Aorta (tissue), 5 donors: ENCODE measurements at regions not wholly inside any gene's neighbourhood (a gene's known extent, or its start where the extent isn't known, plus 50 kb on each side); places are given as distances from the start of the nearest gene placed in this dataset.
A peak's percentile ranks its signal among the peaks of the same experiment; 100 is the strongest.

Experiments used
- ATAC-seq: fragments of 200-7000 bp; cut with Tn5 transposase; one replicate; pipeline ENCODE4 v1.9.1; 2022; ENCODE audit warnings: moderate library complexity; ENCODE audit not compliant: low FRiP score
- DNase-seq, 2 donors: peaks; one replicate each; pipeline ENCODE4 v3.0.0-alpha.2; 2020
- H3K27ac ChIP-seq, 2 donors: one replicate each; pipeline ENCODE4 v1.5.1; 2013; ENCODE audit warnings: low read length in 2 of 2, mild to moderate bottlenecking in 2 of 2, moderate library complexity in 2 of 2, control low read depth in 1 of 2, inconsistent platforms in 1 of 2, low read depth in 1 of 2
- H3K27me3 ChIP-seq, 2 donors: one replicate each; pipeline ENCODE4 v1.6.1; 2013; ENCODE audit warnings: control low read depth in 1 of 2, low read length in 1 of 2, mild to moderate bottlenecking in 1 of 2, moderate library complexity in 1 of 2; ENCODE audit not compliant: insufficient read depth in 2 of 2, control insufficient read depth in 1 of 2
- H3K36me3 ChIP-seq, 2 donors: one replicate each; pipeline ENCODE4 v1.6.1; 2013; ENCODE audit warnings: control low read depth in 1 of 2, low read length in 1 of 2, mild to moderate bottlenecking in 1 of 2; ENCODE audit not compliant: insufficient read depth in 2 of 2, control insufficient read depth in 1 of 2
- H3K4me1 ChIP-seq, 2 donors: one replicate each; pipeline ENCODE4 v1.6.1; 2013; ENCODE audit warnings: low read length in 2 of 2, control low read depth in 1 of 2, mild to moderate bottlenecking in 1 of 2, moderate library complexity in 1 of 2; ENCODE audit not compliant: insufficient read depth in 2 of 2, control insufficient read depth in 1 of 2
- H3K4me3 ChIP-seq, 2 donors: one replicate each; pipeline ENCODE4 v1.5.1; 2013; ENCODE audit warnings: low read length in 2 of 2, control low read depth in 1 of 2, mild to moderate bottlenecking in 1 of 2
- H3K9me3 ChIP-seq: one replicate; pipeline ENCODE4 v1.6.1; 2013; ENCODE audit warnings: mild to moderate bottlenecking, low read length; ENCODE audit not compliant: control insufficient read depth
- WGBS, 2 donors: extraction: QIAGEN DNeasy Blood & Tissue Kit; methylation state at CpG; one replicate each; pipeline ENCODE4 v1.1.7; 2013; 5-methylcytosine and 5-hydroxymethylcytosine counted together
- intact Hi-C, 2 donors: fragments of 100-400 bp; cut with DNase I; formaldehyde crosslinking; loops; one replicate each; pipeline versions ENCODE4 v1.14.2 to v1.15.0; 2022
- donor health status: healthy with polysubstance abuse.
- donor health status: Bipolar disorder and iron deficiency.
- donor health status: DM: no; HTN: no; CAD: no.
- donor health status: DM: no; HTN: no; CAD: no.
- donor health status: DM: yes; HTN: yes; CAD: no.

DNA sequence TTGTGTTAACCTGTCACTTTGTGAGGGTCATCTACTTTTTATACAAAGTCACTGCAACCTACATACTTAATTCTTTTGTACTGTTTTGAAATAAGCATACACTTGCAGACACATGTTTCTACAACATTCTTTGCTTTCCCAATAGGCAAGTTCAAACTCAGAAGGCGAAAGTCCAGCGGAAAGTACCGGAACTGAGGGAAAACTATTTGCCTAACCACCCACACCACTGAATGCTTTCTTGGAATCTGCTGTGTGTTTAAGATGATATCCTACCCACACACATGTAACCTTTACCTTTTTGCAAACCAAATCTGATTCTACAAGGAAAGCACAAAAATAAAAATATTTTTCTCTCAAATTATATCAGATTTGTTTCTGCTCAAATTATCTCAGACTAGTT, 139.4 kb upstream of the AGR3 start:
- H3K9me3 ChIP-seq: no peaks in the 10 kb centered on the region
- WGBS, 2 donors: 33 to 57% methylated on average over 3 of the region's 3 CpGs
- H3K27ac ChIP-seq: no peak overlapping the region
- H3K4me1 ChIP-seq: no peaks in the 10 kb centered on the region
- no peak overlapping the region for H3K4me3 ChIP-seq
- DNase-seq (no peak), ATAC-seq (no peak)
- intact Hi-C loops: no loop called here
- H3K36me3 ChIP-seq: no peaks in the 10 kb centered on the region
- no peaks in the 10 kb centered on the region for H3K27me3 ChIP-seq

DNA sequence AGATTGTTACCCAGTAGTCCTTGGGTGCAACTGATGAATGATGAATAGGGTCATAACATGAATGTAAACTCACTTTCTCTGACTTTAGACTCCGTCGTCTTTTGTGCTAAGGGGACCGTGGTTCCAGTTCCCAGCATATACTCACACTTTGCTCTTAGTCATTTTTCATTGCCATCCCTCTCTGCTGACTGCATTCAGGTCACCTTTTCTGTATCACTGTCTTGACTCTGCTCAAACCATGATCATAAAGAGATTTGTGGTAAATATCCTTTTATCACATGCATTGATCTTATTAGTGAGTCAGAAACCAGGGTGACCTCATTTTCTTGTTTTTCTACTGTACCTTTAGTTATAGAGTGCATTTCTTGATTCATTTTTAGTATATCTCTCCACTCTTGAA, 141.1 kb upstream of the AGR3 start:
- H3K27ac ChIP-seq: no peak overlapping the region
- no peaks in the 10 kb centered on the region for H3K27me3 ChIP-seq
- H3K4me3 ChIP-seq: no peak overlapping the region
- DNase-seq (no peak), ATAC-seq (no peak)
- H3K4me1 ChIP-seq: no peaks in the 10 kb centered on the region
- no peaks in the 10 kb centered on the region for H3K36me3 ChIP-seq
- intact Hi-C loops: no loop called here
- no peaks in the 10 kb centered on the region for H3K9me3 ChIP-seq
- WGBS, 2 donors: 82 to 91% methylated on average over 3 of the region's 3 CpGs

DNA sequence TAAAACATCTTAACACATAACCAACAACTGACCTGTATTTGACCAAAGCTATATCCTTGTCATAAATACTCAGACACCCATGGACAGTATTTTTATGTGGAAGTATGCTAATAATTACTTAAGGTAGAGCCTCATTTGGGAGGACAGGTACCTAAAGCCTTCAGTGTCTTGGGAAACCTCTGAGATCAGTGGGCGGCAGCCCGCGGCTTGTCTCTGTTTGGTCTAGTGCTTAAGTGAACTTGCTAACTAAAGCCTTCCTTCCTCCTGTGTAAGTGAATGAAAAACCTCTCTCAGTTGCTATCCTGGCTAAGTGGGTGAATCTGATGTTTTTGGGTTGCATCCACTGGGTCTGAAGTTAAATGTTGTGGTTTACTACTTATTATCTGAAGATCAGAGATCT, 144.5 kb upstream of the AGR3 start:
- no peak overlapping the region for H3K27ac ChIP-seq
- no peak overlapping the region for H3K4me3 ChIP-seq
- H3K4me1 ChIP-seq: no peaks in the 10 kb centered on the region
- peaks cover 1% of the 10 kb centered on the region for H3K9me3 ChIP-seq
- WGBS, 2 donors: 91 to 94% methylated on average over 3 of the region's 3 CpGs
- DNase-seq (no peak), ATAC-seq (no peak)
- no peaks in the 10 kb centered on the region for H3K36me3 ChIP-seq
- intact Hi-C loops: no loop called here
- no peaks in the 10 kb centered on the region for H3K27me3 ChIP-seq

DNA sequence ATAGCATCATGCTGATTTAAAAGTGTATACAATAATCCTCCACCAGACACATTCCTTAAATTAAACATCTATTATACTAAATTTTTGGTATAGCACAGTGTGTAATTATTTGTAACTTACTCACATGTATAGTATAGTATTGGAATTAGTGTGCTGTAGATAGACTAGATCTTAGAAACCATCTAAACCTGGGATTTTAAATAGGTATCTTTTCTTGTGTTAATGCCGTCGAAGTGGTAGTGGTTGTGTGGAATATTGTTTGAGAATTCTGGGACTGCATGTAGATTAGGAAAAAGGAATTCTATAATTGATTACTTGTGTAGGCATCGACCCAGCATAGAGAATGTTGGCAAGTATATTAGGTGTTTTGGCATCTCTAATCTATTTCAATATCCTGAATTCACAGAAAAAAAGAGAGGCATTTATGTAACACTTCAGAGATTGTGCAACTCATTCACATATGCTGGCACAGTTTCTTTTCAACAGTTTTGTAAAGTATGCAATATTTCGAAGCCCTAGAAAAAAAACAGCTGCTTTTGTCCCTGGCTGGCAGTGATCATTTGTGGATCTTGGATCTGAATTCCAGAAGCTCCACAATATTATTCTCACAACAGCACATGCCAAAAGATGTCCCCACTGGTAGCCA, 145.5 kb upstream of the AGR3 start:
- peak; percentile 41 for ATAC-seq
- Histone ChIP-seq H3K36me3 (no peaks in the 10 kb centered on the region), H3K9me3 (peaks cover 1% of the 10 kb centered on the region), H3K27me3 (no peaks in the 10 kb centered on the region), H3K4me1 (no peaks in the 10 kb centered on the region), H3K27ac (no peak overlapping the region), H3K4me3 (no peak overlapping the region)
- 63 to 66% methylated on average over 4 of the region's 4 CpGs for WGBS, 2 donors
- no peak for DNase-seq
- intact Hi-C loops: no loop called here

DNA sequence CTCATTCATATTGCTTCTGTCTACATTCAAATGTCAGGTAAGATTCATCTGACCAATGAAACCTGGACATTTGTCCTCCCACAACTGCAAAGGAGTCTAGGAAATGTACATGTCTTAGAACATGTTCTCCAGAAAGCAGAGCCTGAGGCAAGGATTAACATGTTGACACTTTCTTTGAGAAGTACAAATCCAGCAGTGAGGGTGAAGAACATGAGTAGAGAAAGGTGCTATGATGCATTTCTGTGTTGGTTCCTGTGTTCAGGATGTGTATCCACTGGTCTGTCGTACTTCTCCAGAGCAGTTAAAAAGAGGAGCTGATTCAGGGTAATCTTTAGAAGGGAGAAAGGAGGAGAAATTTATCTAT, 146.0 kb upstream of the AGR3 start:
- Histone ChIP-seq H3K9me3 (peaks cover 1% of the 10 kb centered on the region), H3K4me3 (no peak overlapping the region), H3K27ac (no peak overlapping the region), H3K27me3 (no peaks in the 10 kb centered on the region), H3K36me3 (no peaks in the 10 kb centered on the region), H3K4me1 (no peaks in the 10 kb centered on the region)
- intact Hi-C loops: no loop called here
- ATAC-seq (no peak), DNase-seq (no peak)
- WGBS, 2 donors: 88 to 90% methylated on average over 1 of the region's 1 CpG

DNA sequence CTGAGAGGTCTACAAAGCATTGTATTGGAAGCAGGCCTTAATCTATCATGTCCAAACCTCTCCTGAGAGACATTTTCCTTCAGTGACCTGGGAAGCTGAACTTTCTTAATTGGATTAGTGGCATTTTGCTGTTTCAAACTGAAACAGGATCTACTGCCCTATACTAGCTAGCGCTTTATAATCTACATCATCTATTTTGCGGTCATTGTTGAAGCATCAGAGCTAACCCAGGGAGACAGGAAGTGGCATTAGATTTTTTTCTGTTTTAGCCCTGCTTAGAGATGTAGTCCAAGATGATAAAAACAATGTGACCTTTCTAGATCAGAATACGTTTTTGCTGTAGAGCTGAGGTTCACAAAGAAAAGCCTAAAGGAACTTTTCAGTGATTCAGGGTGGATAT, 147.4 kb upstream of the AGR3 start:
- Histone ChIP-seq H3K27me3 (no peaks in the 10 kb centered on the region), H3K27ac (no peak overlapping the region), H3K9me3 (peaks cover 1% of the 10 kb centered on the region), H3K4me3 (no peak overlapping the region), H3K36me3 (no peaks in the 10 kb centered on the region), H3K4me1 (no peaks in the 10 kb centered on the region)
- ATAC-seq (no peak), DNase-seq (no peak)
- intact Hi-C loops: no loop called here
- WGBS, 2 donors: 89 to 90% methylated on average over 3 of the region's 3 CpGs

DNA sequence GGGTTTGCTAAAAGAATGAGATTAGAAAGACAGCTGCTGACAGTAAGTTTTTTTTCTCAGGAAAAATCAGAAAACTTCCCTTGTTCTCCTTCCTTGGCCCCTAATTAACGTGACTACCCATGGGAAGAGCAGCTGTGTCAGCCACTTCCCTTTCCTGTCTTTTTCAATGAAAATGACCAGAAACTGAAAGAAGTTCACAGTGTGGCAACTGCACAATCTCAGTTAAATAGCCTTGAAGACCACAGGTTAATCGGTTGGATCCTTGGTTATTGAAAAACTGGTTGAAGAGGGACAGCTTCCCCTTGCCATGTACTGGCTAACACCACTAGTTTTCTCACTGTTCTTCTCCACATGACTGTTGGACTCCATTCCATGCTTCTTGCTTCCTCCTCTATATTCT, 148.8 kb upstream of the AGR3 start:
- H3K4me3 ChIP-seq: no peak overlapping the region
- 83 to 89% methylated on average over 2 of the region's 2 CpGs for WGBS, 2 donors
- H3K27ac ChIP-seq: no peak overlapping the region
- no peaks in the 10 kb centered on the region for H3K36me3 ChIP-seq
- intact Hi-C loops: no loop called here
- H3K9me3 ChIP-seq: peaks cover 1% of the 10 kb centered on the region
- DNase-seq (no peak), ATAC-seq (no peak)
- no peaks in the 10 kb centered on the region for H3K27me3 ChIP-seq
- no peaks in the 10 kb centered on the region for H3K4me1 ChIP-seq

DNA sequence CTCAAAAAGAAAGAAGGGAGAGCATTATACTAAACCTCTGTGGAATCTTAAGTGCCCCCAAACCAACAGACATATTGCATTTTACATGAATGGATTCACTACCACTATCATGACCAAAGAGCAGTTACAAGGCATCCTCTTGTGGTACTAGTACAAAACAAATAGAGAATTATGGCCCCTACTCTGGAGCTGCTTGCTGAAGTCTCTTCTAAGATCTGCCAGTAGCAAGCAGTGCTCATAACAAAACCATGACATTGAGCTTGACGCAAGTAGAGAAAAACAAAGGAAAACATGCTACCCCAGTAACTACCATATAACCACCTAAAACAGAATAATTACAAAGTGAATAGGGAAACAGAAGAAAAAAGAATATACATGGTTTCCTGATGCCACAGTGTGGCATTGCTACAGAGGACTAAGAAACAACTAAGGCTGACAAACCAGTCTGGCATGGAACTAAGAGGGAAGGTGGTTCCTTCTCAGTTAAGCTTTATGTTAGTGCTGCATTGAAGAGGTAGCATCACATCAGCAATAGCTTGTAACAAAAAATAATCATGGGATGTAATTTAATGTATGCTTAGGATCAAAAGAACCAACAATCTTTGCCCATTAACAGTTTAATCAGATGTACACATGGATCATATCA, 150.2 kb upstream of the AGR3 start:
- no peak overlapping the region for H3K27ac ChIP-seq
- DNase-seq (no peak), ATAC-seq (no peak)
- H3K9me3 ChIP-seq: peaks cover 1% of the 10 kb centered on the region
- no peaks in the 10 kb centered on the region for H3K27me3 ChIP-seq
- intact Hi-C loops: no loop called here
- 98 to 100% methylated on average over 1 of the region's 1 CpG for WGBS, 2 donors
- no peaks in the 10 kb centered on the region for H3K36me3 ChIP-seq
- no peak overlapping the region for H3K4me3 ChIP-seq
- no peaks in the 10 kb centered on the region for H3K4me1 ChIP-seq

DNA sequence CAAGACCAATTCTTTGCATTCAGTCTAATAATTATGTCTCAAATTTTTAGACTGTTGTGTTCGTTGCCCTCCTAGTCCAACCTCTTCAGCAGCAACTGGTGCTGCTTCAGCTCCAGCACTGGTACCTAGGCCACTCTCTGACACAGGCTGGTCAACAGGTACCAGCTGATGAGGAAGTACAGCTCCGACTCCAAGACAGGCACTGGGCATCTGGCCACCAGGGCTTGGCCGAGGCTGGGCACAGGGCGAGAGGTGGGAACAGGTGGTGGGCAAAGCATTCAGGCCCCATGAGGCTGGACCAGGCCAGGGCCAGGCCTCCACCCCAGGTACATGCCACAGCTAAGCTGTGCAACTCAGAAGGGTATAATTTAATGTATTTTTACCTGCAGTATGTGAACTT, 151.5 kb upstream of the AGR3 start:
- H3K4me3 ChIP-seq: no peak overlapping the region
- H3K27ac ChIP-seq: no peak overlapping the region
- DNase-seq (no peak), ATAC-seq (no peak)
- 88 to 91% methylated on average over 4 of the region's 4 CpGs for WGBS, 2 donors
- H3K4me1 ChIP-seq: no peaks in the 10 kb centered on the region
- H3K9me3 ChIP-seq: no peaks in the 10 kb centered on the region
- no peaks in the 10 kb centered on the region for H3K36me3 ChIP-seq
- intact Hi-C loops: no loop called here
- no peaks in the 10 kb centered on the region for H3K27me3 ChIP-seq
